GM18505 (cell line): ENCODE measurements at regions not wholly inside any gene's neighbourhood (a gene's known extent, or its start where the extent isn't known, plus 50 kb on each side); places are given as distances from the start of the nearest gene placed in this dataset.

Experiments
- ATAC-seq: cut with Tn5 transposase; IDR thresholded peaks from one replicate; pipeline ENCODE4 v1.9.1; 2021; ENCODE audit not compliant: unreplicated experiment
- POLR2A ChIP-seq: IDR thresholded peaks from 4 replicates; pipeline ENCODE4 v1.6.1; 2011; ENCODE audit warnings: borderline replicate concordance; ENCODE audit not compliant: insufficient read depth, insufficient read length; ENCODE audit errors: extremely low read depth

DNA sequence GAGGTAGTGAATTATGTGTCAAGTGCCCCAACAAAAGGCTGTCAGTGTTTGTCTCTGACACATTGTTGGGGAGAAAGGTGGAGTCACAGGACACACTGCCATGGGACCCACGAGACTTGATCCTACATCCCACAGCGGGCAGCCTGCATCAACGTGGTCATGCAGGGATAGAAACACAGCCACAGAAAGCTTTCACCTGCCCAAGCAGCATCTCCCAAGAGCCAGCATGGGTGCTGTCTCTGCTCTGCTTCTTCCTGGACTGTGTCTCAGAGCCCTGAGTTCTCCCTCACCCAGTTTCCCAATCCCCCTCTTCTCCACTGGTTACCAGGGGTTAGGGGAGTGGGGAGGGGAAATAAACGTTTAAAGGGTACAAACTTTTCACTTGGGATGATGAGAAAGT, 97.2 kb downstream of the VPREB1 start:
- no peak for ATAC-seq
- TF ChIP-seq POLR2A = no peak

DNA sequence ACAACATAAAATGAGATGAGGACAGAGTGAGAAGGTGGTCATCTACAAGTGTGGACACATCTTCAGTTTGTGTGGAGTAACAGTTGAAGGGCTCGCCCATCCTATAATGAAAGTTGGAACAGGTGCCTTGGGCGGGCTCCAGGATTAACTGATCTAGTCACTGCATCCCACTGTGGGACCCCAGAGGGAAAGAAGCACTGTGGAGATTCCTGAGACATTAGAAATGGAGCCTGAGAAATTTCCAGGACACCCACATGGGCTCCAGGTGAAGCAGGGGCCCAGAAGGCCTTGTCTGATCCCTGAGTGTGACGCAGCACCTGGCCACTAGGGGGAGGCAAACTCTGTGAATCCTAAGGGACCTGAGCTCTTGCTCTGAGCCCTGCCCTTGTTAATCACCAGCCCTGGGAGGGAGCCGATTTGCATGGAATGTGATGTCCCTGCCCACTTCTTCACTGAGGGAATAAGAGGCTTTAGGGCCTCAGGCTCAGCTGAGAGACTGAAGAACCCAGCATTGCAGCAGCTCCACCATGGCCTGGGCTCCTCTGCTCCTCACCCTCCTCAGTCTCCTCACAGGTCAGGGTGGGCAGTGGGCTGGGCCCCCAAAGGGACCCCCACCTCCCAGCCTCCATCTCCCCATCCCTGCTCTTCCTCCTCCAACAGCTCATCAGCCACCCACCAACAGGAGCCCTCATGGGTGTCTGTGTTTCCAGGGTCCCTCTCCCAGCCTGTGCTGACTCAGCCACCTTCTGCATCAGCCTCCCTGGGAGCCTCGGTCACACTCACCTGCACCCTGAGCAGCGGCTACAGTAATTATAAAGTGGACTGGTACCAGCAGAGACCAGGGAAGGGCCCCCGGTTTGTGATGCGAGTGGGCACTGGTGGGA, 98.4 kb downstream of the VPREB1 start:
- no peak for ATAC-seq
- TF ChIP-seq POLR2A = no peak

DNA sequence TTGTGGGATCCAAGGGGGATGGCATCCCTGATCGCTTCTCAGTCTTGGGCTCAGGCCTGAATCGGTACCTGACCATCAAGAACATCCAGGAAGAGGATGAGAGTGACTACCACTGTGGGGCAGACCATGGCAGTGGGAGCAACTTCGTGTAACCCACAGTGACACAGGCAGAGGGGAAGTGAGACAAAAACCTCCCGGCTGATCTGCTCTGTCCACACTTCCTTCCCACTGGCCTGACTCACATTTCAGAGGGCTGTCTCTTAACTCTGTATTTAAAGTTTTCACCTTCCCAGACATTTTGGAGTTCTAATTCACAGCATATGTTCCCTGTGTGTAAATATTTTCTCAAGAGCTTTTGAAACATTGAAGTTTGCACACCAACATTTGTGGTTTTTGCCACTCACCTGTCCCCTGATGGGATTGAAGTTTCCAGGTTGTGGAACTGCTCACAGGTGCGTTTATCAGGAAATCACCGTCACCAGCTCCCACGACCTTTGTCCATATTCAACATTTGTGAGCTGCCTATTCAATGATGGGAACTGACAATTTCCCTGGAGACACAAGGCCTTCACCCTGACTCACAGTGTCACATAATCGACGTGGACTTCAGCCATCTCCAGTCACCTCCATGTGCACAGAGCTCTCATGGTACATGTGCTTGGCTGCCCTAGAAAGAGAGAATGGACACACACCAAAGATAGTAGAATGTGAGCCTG, 99.2 kb downstream of the VPREB1 start:
- ATAC-seq = no peak

DNA sequence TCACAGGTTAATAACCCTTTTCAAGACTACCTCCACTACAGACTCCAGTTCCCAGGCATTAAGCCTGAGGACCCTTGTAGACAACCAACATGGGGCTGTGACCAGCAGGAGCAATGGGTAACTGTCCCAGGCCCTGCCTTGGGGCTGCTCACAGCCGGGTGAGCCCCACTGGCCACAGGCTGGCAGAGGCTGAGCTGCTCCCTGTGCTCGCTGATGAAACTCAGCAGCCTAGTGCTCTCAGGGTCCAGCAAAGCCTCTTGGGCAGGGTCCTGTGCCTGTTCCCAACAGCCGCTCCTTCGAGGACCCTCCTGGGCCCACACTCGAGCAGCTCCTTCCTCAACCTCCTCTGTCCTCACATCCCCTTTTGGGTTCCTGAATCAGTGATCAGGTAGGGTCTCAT, 99.8 kb downstream of the VPREB1 start:
- no peak for ATAC-seq
- no peak for TF ChIP-seq POLR2A

More for the DNA sequence above, 99.2 kb downstream of the VPREB1 start:
- no peak for TF ChIP-seq POLR2A

DNA sequence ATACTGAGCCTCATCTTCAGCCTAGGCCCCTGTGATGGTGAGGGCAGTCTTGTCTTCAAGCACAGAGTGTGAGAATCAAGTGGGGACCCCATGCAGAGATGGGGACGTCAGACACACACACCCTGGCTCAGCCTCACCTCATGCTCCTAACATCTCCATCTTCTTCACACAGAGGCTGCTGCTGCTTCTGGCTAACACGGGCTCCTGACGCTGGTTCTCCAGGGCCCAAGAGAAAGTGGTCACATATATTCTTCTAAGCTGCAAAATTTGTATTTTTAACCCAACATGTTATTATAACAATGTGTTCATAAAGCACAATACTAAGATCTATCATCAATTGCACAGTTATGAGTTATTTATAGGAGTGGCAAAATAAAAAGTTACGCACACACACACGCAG, 101.2 kb downstream of the VPREB1 start:
- TF ChIP-seq POLR2A = no peak
- ATAC-seq = no peak

DNA sequence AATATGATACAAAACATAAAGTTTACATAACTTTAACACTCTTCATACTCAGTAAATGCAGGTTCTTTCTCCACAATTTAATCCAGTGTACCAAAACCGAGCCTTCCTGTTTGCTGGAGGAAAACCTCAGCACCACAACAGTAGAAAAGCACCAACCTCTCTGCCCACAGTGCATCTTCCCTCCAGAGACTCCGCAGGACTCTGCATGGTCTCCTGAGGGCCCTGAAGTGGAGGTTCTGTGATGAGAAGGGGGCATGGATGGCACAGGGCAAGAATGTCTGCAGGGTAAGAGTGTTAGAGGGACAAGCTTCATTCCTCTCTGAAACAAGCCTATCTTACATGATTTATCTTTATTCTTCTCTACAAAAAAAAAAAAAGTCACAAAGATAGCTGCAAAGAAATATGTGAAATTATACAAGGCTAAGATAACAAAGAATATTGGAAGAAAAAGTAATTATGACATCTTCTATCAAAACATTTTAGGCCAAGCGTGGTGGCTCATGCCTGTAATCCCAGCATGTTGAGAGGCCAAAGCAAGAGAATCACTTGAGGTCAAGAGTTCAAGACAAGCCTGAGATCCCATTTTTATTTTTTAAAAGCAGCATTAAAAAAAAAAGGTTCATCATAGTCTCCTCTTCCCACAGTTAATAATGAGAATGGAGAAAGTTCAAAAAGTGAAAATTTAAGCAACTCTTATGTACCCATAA, 102.0 kb downstream of the VPREB1 start:
- no peak for TF ChIP-seq POLR2A
- no peak for ATAC-seq

DNA sequence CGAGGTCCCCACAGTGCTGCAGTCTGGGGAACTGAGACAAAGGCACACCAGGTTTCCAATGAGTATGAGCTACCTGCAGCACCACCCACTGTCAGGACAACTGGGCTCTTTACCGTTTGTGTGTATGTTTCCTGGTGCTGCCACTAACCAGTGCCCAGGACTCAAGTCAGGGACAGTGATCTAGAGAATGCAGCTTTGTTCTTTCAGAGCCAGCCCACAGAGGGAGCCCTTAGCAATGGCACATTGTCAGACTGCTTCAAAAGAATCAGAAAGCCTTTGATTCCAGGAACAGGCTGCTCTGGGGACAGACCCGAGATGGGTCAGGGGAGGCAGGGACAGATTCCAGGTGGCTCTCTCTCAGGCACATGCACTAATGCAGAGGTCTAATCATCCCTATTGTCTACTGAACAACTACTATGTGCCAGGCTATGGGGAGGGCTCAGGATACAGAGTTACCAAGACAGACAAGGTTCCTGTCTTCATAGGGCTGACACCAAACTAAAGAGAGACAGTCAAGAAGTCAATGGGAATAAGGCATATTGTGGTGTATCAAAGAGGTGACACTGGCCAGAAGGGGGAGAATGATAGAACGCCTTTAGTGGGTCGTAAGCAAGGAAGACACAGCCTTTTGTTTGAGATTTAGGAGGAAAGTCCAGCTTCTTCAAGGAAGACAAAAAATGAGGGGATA, 103.7 kb downstream of the VPREB1 start:
- no peak for TF ChIP-seq POLR2A
- ATAC-seq = no peak

- ATAC-seq = no peak
- TF ChIP-seq POLR2A = no peak
Measured at GRCh38 chr22:22348815-22349454, 104.3 kb downstream of the VPREB1 start.

- no peak for ATAC-seq
- TF ChIP-seq POLR2A = no peak
Measured at GRCh38 chr22:22349455-22349836, 104.9 kb downstream of the VPREB1 start.

GRCh38 chr22:22351366-22351765, 106.8 kb downstream of the VPREB1 start:
- TF ChIP-seq POLR2A = no peak
- no peak for ATAC-seq

DNA sequence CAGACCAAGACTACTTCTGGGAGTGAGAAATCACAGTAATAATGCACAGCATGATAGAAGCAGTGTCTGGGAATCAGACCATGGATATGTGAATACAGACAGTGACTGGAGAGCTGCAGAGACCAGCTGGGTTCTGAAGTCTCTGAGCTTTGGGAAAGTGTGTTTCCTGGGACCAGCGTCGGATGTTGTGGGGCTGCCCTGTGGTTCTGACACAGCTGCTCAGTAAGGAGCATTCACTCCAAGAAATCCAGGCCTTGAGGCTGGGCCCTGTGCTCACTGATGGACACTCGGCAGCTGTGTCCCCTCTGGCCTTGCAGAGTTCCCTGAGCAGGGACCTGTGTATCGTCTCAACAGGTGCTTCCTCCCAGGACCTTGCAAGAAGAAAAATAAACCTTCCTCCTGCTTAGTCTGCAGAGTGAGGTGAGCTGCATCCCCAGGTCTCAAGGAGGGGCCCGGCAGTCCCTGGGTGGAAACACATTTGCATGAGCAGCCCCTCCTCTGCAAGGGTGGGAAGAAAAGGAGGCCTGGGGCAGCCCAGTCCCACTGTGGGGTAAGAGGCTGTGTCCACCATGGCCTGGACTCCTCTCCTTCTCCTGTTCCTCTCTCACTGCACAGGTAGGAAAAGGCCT, 107.9 kb downstream of the VPREB1 start:
- TF ChIP-seq POLR2A = no peak
- ATAC-seq = no peak
